ENCODE measurements at regions not wholly inside any gene's neighbourhood (a gene's known extent, or its start where the extent isn't known, plus 50 kb on each side); places are given as distances from the start of the nearest gene placed in this dataset.
"Not testable (repeated sequence)": the region's sequence is repeated elsewhere in the genome, so short reads cannot be mapped to it uniquely, and the experiment has no call there.

DNA sequence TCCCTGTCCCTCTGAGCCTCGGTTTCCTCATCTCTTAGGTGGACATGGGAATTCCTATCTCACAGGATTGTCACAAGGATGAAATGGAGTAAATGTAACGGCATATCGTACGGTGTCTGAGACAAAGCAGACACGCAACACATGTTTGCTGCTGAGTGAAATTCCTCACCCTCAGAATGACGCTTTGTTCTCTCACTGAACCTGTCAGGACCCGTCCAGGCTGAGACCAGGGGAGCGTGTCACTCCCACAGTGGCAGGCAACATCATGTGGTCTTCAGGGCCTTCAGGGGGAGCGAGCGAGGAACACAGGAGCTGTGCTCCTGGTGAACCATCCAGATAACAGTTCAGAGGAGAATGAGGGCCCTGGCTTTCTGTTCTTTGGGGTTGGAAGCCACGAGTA, 74.2 kb downstream of the TOMM20 start:
- TF ChIP-seq CTCF (IDR thresholded peaks at IDR 0.05) = no peak
- no peak overlapping the region for H3K27ac Mint-ChIP-seq (ENCODE audit: unreplicated experiment)
- no peak for DNase-seq (ENCODE audit: extremely low spot score, unreplicated experiment)
- no peaks in the 10 kb centered on the region for H3K9me3 Mint-ChIP-seq (ENCODE audit: unreplicated experiment)
- no peaks in the 10 kb centered on the region for H3K27me3 Mint-ChIP-seq (ENCODE audit: unreplicated experiment)
- peaks cover 8% of the 10 kb centered on the region for H3K4me1 Mint-ChIP-seq (ENCODE audit: unreplicated experiment)
- no peak overlapping the region for H3K4me3 Mint-ChIP-seq (ENCODE audit: unreplicated experiment)
- no peaks in the 10 kb centered on the region for H3K36me3 Mint-ChIP-seq (ENCODE audit: unreplicated experiment)

GRCh38 chr1:235052067-235053008, 76.3 kb downstream of the TOMM20 start:
- Mint-ChIP-seq H3K4me3 (ENCODE audit: unreplicated experiment) (no peak overlapping the region), H3K36me3 (ENCODE audit: unreplicated experiment) (no peaks in the 10 kb centered on the region), H3K27ac (ENCODE audit: unreplicated experiment) (no peak overlapping the region), H3K4me1 (ENCODE audit: unreplicated experiment) (peaks cover 22% of the 10 kb centered on the region), H3K27me3 (ENCODE audit: unreplicated experiment) (no peaks in the 10 kb centered on the region), H3K9me3 (ENCODE audit: unreplicated experiment) (no peaks in the 10 kb centered on the region)
- DNase-seq (ENCODE audit: extremely low spot score, unreplicated experiment) = no peak
- TF ChIP-seq CTCF (IDR thresholded peaks at IDR 0.05) = no peak

DNA sequence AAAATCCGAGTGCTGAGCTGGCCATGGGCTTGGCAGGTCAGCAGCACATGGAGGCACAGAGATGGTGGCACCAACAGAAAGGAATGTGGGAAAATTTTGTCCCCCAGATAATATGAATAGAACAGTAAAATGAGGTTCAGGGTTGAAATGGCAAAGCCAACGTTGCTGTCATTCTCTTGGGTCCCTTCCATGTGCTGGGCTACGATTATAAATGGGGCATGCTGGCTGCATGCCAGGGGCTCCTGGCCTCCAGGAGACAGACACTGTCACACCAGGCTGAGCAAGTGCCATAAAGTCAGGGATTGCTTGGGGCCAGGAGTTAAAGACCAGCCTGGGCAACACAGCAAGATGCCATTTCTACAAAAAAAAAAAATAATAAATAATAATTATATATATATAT, 77.1 kb downstream of the TOMM20 start:
- no peak for TF ChIP-seq CTCF (IDR thresholded peaks at IDR 0.05)
- H3K36me3 Mint-ChIP-seq (ENCODE audit: unreplicated experiment) = no peaks in the 10 kb centered on the region

DNA sequence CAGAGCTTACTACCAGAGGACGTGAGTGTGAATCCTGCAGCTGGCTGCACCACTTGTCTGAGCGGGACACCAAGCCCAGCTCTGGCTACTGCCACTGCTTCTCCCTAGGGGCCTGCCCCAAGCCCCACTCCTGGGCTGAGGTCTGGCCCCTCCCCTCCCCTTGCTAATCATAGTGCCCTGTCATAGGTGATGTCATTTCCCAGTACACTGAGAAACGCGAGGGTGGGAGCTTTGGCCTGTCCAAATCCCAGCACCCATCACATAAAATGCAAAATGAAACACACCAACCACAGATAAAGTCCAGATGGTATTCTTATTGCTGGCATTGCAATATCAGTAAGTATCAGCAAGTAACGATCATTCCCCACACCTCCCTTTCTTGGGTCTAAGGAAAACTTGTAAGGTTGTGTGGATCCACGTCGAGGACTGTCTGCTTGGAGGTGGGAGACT, 77.7 kb downstream of the TOMM20 start:
- no peaks in the 10 kb centered on the region for H3K9me3 Mint-ChIP-seq (ENCODE audit: unreplicated experiment)
- no peak for DNase-seq (ENCODE audit: extremely low spot score, unreplicated experiment)
- no peak overlapping the region for H3K27ac Mint-ChIP-seq (ENCODE audit: unreplicated experiment)
- H3K27me3 Mint-ChIP-seq (ENCODE audit: unreplicated experiment) = no peaks in the 10 kb centered on the region
- no peak overlapping the region for H3K4me3 Mint-ChIP-seq (ENCODE audit: unreplicated experiment)
- H3K36me3 Mint-ChIP-seq (ENCODE audit: unreplicated experiment) = no peaks in the 10 kb centered on the region
- TF ChIP-seq CTCF (IDR thresholded peaks at IDR 0.05) = no peak
- peaks cover 24% of the 10 kb centered on the region for H3K4me1 Mint-ChIP-seq (ENCODE audit: unreplicated experiment)

More for the DNA sequence above, 77.1 kb downstream of the TOMM20 start:
- H3K27ac Mint-ChIP-seq (ENCODE audit: unreplicated experiment) = no peak overlapping the region
- no peaks in the 10 kb centered on the region for H3K27me3 Mint-ChIP-seq (ENCODE audit: unreplicated experiment)
- DNase-seq (ENCODE audit: extremely low spot score, unreplicated experiment) = no peak
- no peak overlapping the region for H3K4me3 Mint-ChIP-seq (ENCODE audit: unreplicated experiment)
- no peaks in the 10 kb centered on the region for H3K9me3 Mint-ChIP-seq (ENCODE audit: unreplicated experiment)
- peaks cover 24% of the 10 kb centered on the region for H3K4me1 Mint-ChIP-seq (ENCODE audit: unreplicated experiment)

GRCh38 chr1:235049716-235050378, 78.8 kb downstream of the TOMM20 start:
- DNase-seq (ENCODE audit: extremely low spot score, unreplicated experiment); H3K27ac Mint-ChIP-seq (ENCODE audit: unreplicated experiment); H3K36me3 Mint-ChIP-seq (ENCODE audit: unreplicated experiment); H3K27me3 Mint-ChIP-seq (ENCODE audit: unreplicated experiment); H3K4me3 Mint-ChIP-seq (ENCODE audit: unreplicated experiment); H3K9me3 Mint-ChIP-seq (ENCODE audit: unreplicated experiment): not testable (repeated sequence)
- H3K4me1 Mint-ChIP-seq (ENCODE audit: unreplicated experiment) = peaks cover 24% of the 10 kb centered on the region

All from osteocyte (in vitro differentiated cells).